HepG2 (cell line): ENCODE measurements at regions not wholly inside any gene's neighbourhood (a gene's known extent, or its start where the extent isn't known, plus 50 kb on each side); places are given as distances from the start of the nearest gene placed in this dataset.
A peak's percentile ranks its signal among the peaks of the same experiment; 100 is the strongest.

Source experiments
- CEBPG ChIP-seq: IDR thresholded peaks from 2 replicates; pipeline ENCODE4 v1.6.1; 2016
- FOXP1 ChIP-seq, 2 experiments: fragments of 450-650 bp in 1 of 2; IDR thresholded peaks; 2 replicates each; pipeline ENCODE4 v1.6.1; 2017 to 2018; ENCODE audit warnings: antibody characterized with exemption in 1 of 2
- IRF1 ChIP-seq: sonication (generic); formaldehyde crosslinking; IDR thresholded peaks from 2 replicates; pipeline ENCODE4 v1.4.0; 2020; ENCODE audit warnings: low read depth, mild to moderate bottlenecking, missing genetic modification reagents
- KDM1A ChIP-seq: IDR thresholded peaks from 2 replicates; pipeline ENCODE4 v1.6.1; 2016; ENCODE audit warnings: missing compliant biosample characterization
- LRRFIP1 ChIP-seq: sonication (generic); formaldehyde crosslinking; conservative IDR thresholded peaks from 2 replicates; pipeline ENCODE4 v1.4.0; 2020; ENCODE audit warnings: missing genetic modification reagents
- MED8 ChIP-seq: sonication (generic); formaldehyde crosslinking; IDR thresholded peaks from 2 replicates; pipeline ENCODE4 v1.8.1; 2023; ENCODE audit warnings: mild to moderate bottlenecking, missing genetic modification reagents; ENCODE audit not compliant: insufficient replicate concordance
- NFIB ChIP-seq: sonication (generic); formaldehyde crosslinking; IDR thresholded peaks from 2 replicates; pipeline ENCODE4 v1.9.0; 2021; ENCODE audit warnings: missing genetic modification reagents, mild to moderate bottlenecking, borderline replicate concordance
- POLR2AphosphoS2 ChIP-seq: IDR thresholded peaks from 2 replicates; pipeline ENCODE4 v1.6.1; 2011; ENCODE audit warnings: low read depth, low read length, improper control_type of control experiment
- REST ChIP-seq, 2 experiments: IDR thresholded peaks; 2 replicates each; pipeline ENCODE4 v1.6.1; 2011 to 2012; ENCODE audit warnings: low read length in 2 of 2, borderline replicate concordance in 1 of 2, low read depth in 1 of 2, mild to moderate bottlenecking in 1 of 2, moderate library complexity in 1 of 2
- RFXANK ChIP-seq: IDR thresholded peaks from 2 replicates; pipeline ENCODE4 v1.6.1; 2016
- STAT5B ChIP-seq: sonication (generic); formaldehyde crosslinking; IDR thresholded peaks from 2 replicates; pipeline ENCODE4 v1.4.0; 2020; ENCODE audit warnings: missing genetic modification reagents
- TRAFD1 ChIP-seq: sonication (generic); formaldehyde crosslinking; IDR thresholded peaks from 2 replicates; pipeline ENCODE4 v1.5.1; 2020; ENCODE audit warnings: missing genetic modification reagents, mild to moderate bottlenecking, borderline replicate concordance
- ZBTB44 ChIP-seq: sonication (generic); formaldehyde crosslinking; IDR thresholded peaks from 2 replicates; pipeline ENCODE4 v1.4.0; 2020; ENCODE audit warnings: missing genetic modification reagents
- ZNF280B ChIP-seq: sonication (generic); formaldehyde crosslinking; IDR thresholded peaks from 2 replicates; pipeline ENCODE4 v1.5.0; 2020; ENCODE audit warnings: missing genetic modification reagents, mild to moderate bottlenecking, borderline replicate concordance
- ZNF451 ChIP-seq: sonication (generic); formaldehyde crosslinking; IDR thresholded peaks from 2 replicates; pipeline ENCODE4 v1.5.0; 2020; ENCODE audit warnings: mild to moderate bottlenecking, missing genetic modification reagents
- ZNF468 ChIP-seq: sonication (generic); formaldehyde crosslinking; IDR thresholded peaks from 2 replicates; pipeline ENCODE4 v1.8.0; 2022; ENCODE audit warnings: mild to moderate bottlenecking, moderate library complexity, missing genetic modification reagents
- ZNF781 ChIP-seq: sonication (generic); formaldehyde crosslinking; IDR thresholded peaks from 2 replicates; pipeline ENCODE4 v1.5.1; 2020; ENCODE audit warnings: borderline replicate concordance, mild to moderate bottlenecking, missing genetic modification reagents; ENCODE audit errors: not compliant biosample characterization

GRCh38 chr6:133034509-133035206 is 206.5 kb upstream of the EYA4 start (continued):
- no peak for TF ChIP-seq MED8
- TF ChIP-seq RFXANK (CRISPR knock-in tag), result no peak
- no peak for TF ChIP-seq ZNF280B (CRISPR knock-in tag)
- TF ChIP-seq ZNF451 (CRISPR knock-in tag), result no peak
- TF ChIP-seq LRRFIP1 (CRISPR knock-in tag), result no peak
- peak in 1 of 2 experiments; percentile 68; a peak in 1 of 4 replicates for TF ChIP-seq REST (IDR thresholded peaks at IDR 0.05; ENCODE audit: borderline replicate concordance in 1 of 2, low read depth in 1 of 2, low read length in 2 of 2)
- no peak for TF ChIP-seq ZNF781 (CRISPR knock-in tag)
- no peak for TF ChIP-seq IRF1 (CRISPR knock-in tag)
- TF ChIP-seq ZBTB44, result no peak
- TF ChIP-seq TRAFD1 (CRISPR knock-in tag), result no peak; the same call in 1 of the 2 replicates
- TF ChIP-seq FOXP1 (IDR thresholded peaks at IDR 0.05), result 0 out of 2 replicates have a peak, but pooled peaks have one; percentile 23
- TF ChIP-seq FOXP1 (CRISPR knock-in tag; IDR thresholded peaks at IDR 0.05), result peak; percentile 84
- TF ChIP-seq STAT5B (CRISPR knock-in tag), result no peak
- TF ChIP-seq NFIB, result no peak
- TF ChIP-seq KDM1A (CRISPR knock-in tag), result peak; percentile 63; the same call in 1 of the 2 replicates
- no peak for TF ChIP-seq POLR2AphosphoS2
- peak; percentile 24 for TF ChIP-seq CEBPG (CRISPR knock-in tag)
- no peak for TF ChIP-seq ZNF468 (CRISPR knock-in tag)
